Caco-2 (cell line): ENCODE measurements at regions not wholly inside any gene's neighbourhood (a gene's known extent, or its start where the extent isn't known, plus 50 kb on each side); places are given as distances from the start of the nearest gene placed in this dataset.

Experiments used
- BruUV-seq: library from RNA; stranded (reverse); fragments of 400-500 nt; replicated peaks from 2 replicates; lab custom pipeline; 2021; lab: Mats Ljungman, UMichigan
- CTCF ChIA-PET: fragments of 300-600 bp; sonication (Branson Sonifier 250); formaldehyde crosslinking; loops from one replicate; lab custom pipeline; 2022; ENCODE audit warnings: antibody characterized with exemption; lab: Charles Lee
- POLR2A ChIA-PET: fragments of 300-600 bp; sonication (Branson Sonifier 250); formaldehyde crosslinking; loops from one replicate; lab custom pipeline; 2022; ENCODE audit warnings: antibody characterized with exemption; lab: Charles Lee
- DNase-seq, 2 experiments: peaks; one replicate each; pipeline versions ENCODE4 v3.0.0 to v3.0.0-alpha.2; 2020 to 2022
- H3K27me3 ChIP-seq: replicated peaks from 2 replicates; pipeline ENCODE4 v1.6.0; 2011; ENCODE audit warnings: low read length; ENCODE audit not compliant: control insufficient read depth, insufficient read depth
- H3K36me3 ChIP-seq: 2 replicates; pipeline ENCODE4 v1.5.1; 2011; ENCODE audit warnings: low read length; ENCODE audit not compliant: control insufficient read depth, insufficient read depth
- H3K4me1 ChIP-seq: fragments of 250-450 bp; sonication (Bioruptor Pico); 2 replicates; pipeline ENCODE4 v1.5.1; 2020; ENCODE audit warnings: mild to moderate bottlenecking
- H3K4me3 ChIP-seq: 2 replicates; pipeline ENCODE4 v1.5.1; 2011; ENCODE audit warnings: low read depth, mild to moderate bottlenecking, control low read depth, low read length
- H3K9me3 ChIP-seq: fragments of 250-450 bp; sonication (Bioruptor Pico); 2 replicates; pipeline ENCODE4 v1.5.1; 2020; ENCODE audit warnings: mild to moderate bottlenecking, moderate library complexity
- H3K27ac Mint-ChIP-seq: one replicate; pipeline ENCODE4 v1.8.0; 2022; ENCODE audit warnings: mixed read lengths; ENCODE audit not compliant: unreplicated experiment
- H3K27me3 Mint-ChIP-seq: one replicate; pipeline ENCODE4 v1.8.0; 2022; ENCODE audit warnings: mixed read lengths; ENCODE audit not compliant: insufficient read depth, unreplicated experiment
- H3K36me3 Mint-ChIP-seq: one replicate; pipeline ENCODE4 v1.8.0; 2022; ENCODE audit warnings: mild to moderate bottlenecking, mixed read lengths; ENCODE audit not compliant: insufficient read depth, unreplicated experiment
- H3K4me1 Mint-ChIP-seq: one replicate; pipeline ENCODE4 v1.8.0; 2022; ENCODE audit warnings: low read depth, mixed read lengths; ENCODE audit not compliant: unreplicated experiment
- H3K4me3 Mint-ChIP-seq: one replicate; pipeline ENCODE4 v1.8.0; 2022; ENCODE audit warnings: mild to moderate bottlenecking, moderate library complexity, mixed read lengths; ENCODE audit not compliant: unreplicated experiment
- H3K9me3 Mint-ChIP-seq: one replicate; pipeline ENCODE4 v1.8.0; 2022; ENCODE audit warnings: mixed read lengths; ENCODE audit not compliant: unreplicated experiment
- intact Hi-C: fragments of 100-400 bp; cut with micrococcal nuclease; formaldehyde crosslinking; loops from one replicate; pipeline ENCODE4 v1.10.0; 2022; ENCODE audit not compliant: unreplicated experiment
- TF ChIP-seq, protein P1 (sequence below), 2 experiments: fragments of 200-600 bp in 1 of 2; IDR thresholded peaks; 1 replicate in 1 of 2; 2 replicates in 1 of 2; pipeline versions ENCODE4 v1.5.1 to v1.8.0; 2011 to 2022; ENCODE audit warnings: antibody characterized with exemption in 1 of 2, control low read depth in 1 of 2, inconsistent platforms in 1 of 2, low read depth in 1 of 2, low read length in 1 of 2, mild to moderate bottlenecking in 1 of 2, moderate library complexity in 1 of 2; ENCODE audit not compliant: insufficient read depth in 1 of 2, severe bottlenecking in 1 of 2, unreplicated experiment in 1 of 2

- ChIA-PET POLR2A (no interaction called here), CTCF (interaction anchor here (0.6 kb wide), 1 partner anchor 295 kb away, joined by 3 read pairs; no protein-coding TSS in a partner anchor)
- DNase-seq: no peak
- Mint-ChIP-seq H3K4me1 (no peaks in the 10 kb centered on the region), H3K9me3 (peaks cover 13% of the 10 kb centered on the region), H3K4me3 (no peak overlapping the region), H3K27ac (no peak overlapping the region), H3K27me3 (no peaks in the 10 kb centered on the region), H3K36me3 (peaks cover 64% of the 10 kb centered on the region)
- Histone ChIP-seq H3K27me3 (no peaks in the 10 kb centered on the region), H3K4me3 (no peak overlapping the region), H3K4me1 (no peaks in the 10 kb centered on the region), H3K9me3 (no peaks in the 10 kb centered on the region), H3K36me3 (peaks cover 3% of the 10 kb centered on the region; the same call in 1 of the 2 replicates)
- no TSS peak for BruUV-seq
- intact Hi-C loops: no loop called here
- TF ChIP-seq, protein P1, sequence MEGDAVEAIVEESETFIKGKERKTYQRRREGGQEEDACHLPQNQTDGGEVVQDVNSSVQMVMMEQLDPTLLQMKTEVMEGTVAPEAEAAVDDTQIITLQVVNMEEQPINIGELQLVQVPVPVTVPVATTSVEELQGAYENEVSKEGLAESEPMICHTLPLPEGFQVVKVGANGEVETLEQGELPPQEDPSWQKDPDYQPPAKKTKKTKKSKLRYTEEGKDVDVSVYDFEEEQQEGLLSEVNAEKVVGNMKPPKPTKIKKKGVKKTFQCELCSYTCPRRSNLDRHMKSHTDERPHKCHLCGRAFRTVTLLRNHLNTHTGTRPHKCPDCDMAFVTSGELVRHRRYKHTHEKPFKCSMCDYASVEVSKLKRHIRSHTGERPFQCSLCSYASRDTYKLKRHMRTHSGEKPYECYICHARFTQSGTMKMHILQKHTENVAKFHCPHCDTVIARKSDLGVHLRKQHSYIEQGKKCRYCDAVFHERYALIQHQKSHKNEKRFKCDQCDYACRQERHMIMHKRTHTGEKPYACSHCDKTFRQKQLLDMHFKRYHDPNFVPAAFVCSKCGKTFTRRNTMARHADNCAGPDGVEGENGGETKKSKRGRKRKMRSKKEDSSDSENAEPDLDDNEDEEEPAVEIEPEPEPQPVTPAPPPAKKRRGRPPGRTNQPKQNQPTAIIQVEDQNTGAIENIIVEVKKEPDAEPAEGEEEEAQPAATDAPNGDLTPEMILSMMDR (IDR thresholded peaks at IDR 0.05; ENCODE audit: insufficient read depth in 1 of 2, low read depth in 1 of 2, low read length in 1 of 2, severe bottlenecking in 1 of 2, unreplicated experiment in 1 of 2): no peak
Measured at GRCh38 chr11:71124127-71124526, 128.2 kb downstream of the SHANK2 start.

- no peak overlapping the region for H3K4me3 Mint-ChIP-seq
Measured at GRCh38 chr11:71120471-71120896, 131.9 kb downstream of the SHANK2 start.

DNA sequence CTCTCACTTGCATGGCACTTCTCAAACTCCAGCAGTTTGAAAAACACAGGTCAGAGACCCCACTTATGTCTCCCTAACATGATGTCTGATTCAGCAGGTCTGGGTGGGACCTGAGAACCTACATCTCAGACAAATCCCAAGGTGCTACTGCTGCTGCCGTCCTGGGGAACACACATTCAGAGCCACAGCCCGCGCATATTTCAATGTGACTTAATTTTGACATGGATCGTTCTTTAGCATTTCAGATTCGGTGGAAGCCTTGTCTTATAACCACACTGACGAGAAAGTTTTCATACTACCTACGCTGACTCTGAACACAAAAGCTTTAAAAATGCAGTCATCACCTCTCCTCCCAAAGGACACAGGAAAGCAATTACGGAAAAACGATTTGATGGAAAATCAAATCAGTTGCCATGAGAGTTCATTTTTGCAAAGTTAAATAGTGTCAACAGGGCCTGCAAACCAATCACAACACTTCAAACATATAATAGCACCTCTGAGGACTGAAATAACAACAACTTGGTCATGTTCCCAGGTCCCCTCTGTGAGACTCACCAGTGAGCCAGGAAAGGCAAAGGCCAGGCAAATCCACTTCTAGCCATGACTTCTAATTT is 132.6 kb downstream of the SHANK2 start:
- POLR2A ChIA-PET: no interaction called here
- no peak overlapping the region for H3K4me3 Mint-ChIP-seq
- no TSS peak for BruUV-seq

More at GRCh38 chr11:71120471-71120896, 131.9 kb downstream of the SHANK2 start:
- no TSS peak for BruUV-seq
- Mint-ChIP-seq H3K9me3 (peaks cover 13% of the 10 kb centered on the region), H3K27ac (no peak overlapping the region), H3K27me3 (no peaks in the 10 kb centered on the region), H3K36me3 (peaks cover 71% of the 10 kb centered on the region), H3K4me1 (peaks cover 14% of the 10 kb centered on the region)
- Histone ChIP-seq H3K36me3 (peaks cover 9% of the 10 kb centered on the region), H3K4me3 (no peak overlapping the region), H3K27me3 (no peaks in the 10 kb centered on the region), H3K4me1 (peaks cover 19% of the 10 kb centered on the region), H3K9me3 (no peaks in the 10 kb centered on the region)
- CTCF ChIA-PET: interaction anchor here (0.5 to 1.9 kb wide), 6 partner anchors 85 to 337 kb away, joined by 3 to 20 read pairs (median 6); partner anchors contain the start of gene SHANK2
- intact Hi-C loops: loop anchor here (1.0 to 2.0 kb wide), 3 partner anchors 132 to 252 kb away; partner anchors contain the start of gene SHANK2
- peak; percentile 70 for DNase-seq
- TF ChIP-seq, protein P1 (IDR thresholded peaks at IDR 0.05; ENCODE audit: insufficient read depth in 1 of 2, low read depth in 1 of 2, low read length in 1 of 2, severe bottlenecking in 1 of 2, unreplicated experiment in 1 of 2): peak; percentile 54 to 81
- POLR2A ChIA-PET: interaction anchor here (0.8 kb wide), 1 partner anchor 163 kb away, joined by 3 read pairs; no protein-coding TSS in a partner anchor

More for the DNA sequence above, 132.6 kb downstream of the SHANK2 start:
- Mint-ChIP-seq H3K9me3 (peaks cover 13% of the 10 kb centered on the region), H3K27me3 (no peaks in the 10 kb centered on the region), H3K27ac (no peak overlapping the region), H3K4me1 (peaks cover 14% of the 10 kb centered on the region), H3K36me3 (peaks cover 71% of the 10 kb centered on the region)
- peaks cover 19% of the 10 kb centered on the region for H3K4me1 ChIP-seq
- intact Hi-C loops: loop anchor here (1.0 to 2.0 kb wide), 3 partner anchors 133 to 253 kb away; partner anchors contain the start of gene SHANK2
- CTCF ChIA-PET: interaction anchor here (1.1 to 1.9 kb wide), 3 partner anchors 133 to 252 kb away, joined by 8 to 20 read pairs (median 14); partner anchors contain the start of gene SHANK2
- H3K27me3 ChIP-seq: no peaks in the 10 kb centered on the region
- DNase-seq: no peak
- no peak overlapping the region for H3K4me3 ChIP-seq
- peaks cover 11% of the 10 kb centered on the region for H3K36me3 ChIP-seq
- H3K9me3 ChIP-seq: no peaks in the 10 kb centered on the region
- TF ChIP-seq, protein P1 (IDR thresholded peaks at IDR 0.05; ENCODE audit: insufficient read depth in 1 of 2, low read depth in 1 of 2, low read length in 1 of 2, severe bottlenecking in 1 of 2, unreplicated experiment in 1 of 2): no peak
